MM.1S (cell line): ENCODE measurements at regions not wholly inside any gene's neighbourhood (a gene's known extent, or its start where the extent isn't known, plus 50 kb on each side); places are given as distances from the start of the nearest gene placed in this dataset.
A peak's percentile ranks its signal among the peaks of the same experiment; 100 is the strongest.

ENCODE experiments used
- DNase-seq: peaks from one replicate; pipeline ENCODE4 v3.0.0-alpha.2; 2015
- H2AFZ ChIP-seq: fragments of 300-600 bp; sonication (generic); 2 replicates; pipeline ENCODE4 v1.6.0; 2016; ENCODE audit warnings: antibody characterized with exemption, low read length
- H3F3A ChIP-seq: fragments of 300-600 bp; sonication (generic); 2 replicates; pipeline ENCODE4 v1.6.1; 2016; ENCODE audit warnings: mild to moderate bottlenecking, antibody characterized with exemption, low read length, moderate library complexity, mixed read lengths; ENCODE audit not compliant: insufficient read depth
- H3K27ac ChIP-seq: fragments of 300-600 bp; sonication (generic); 2 replicates; pipeline ENCODE4 v1.5.1; 2016; ENCODE audit warnings: mild to moderate bottlenecking, low read length
- H3K27me3 ChIP-seq: fragments of 300-600 bp; sonication (generic); replicated peaks from 2 replicates; pipeline ENCODE4 v1.6.0; 2016; ENCODE audit warnings: low read length; ENCODE audit not compliant: insufficient read depth
- H3K36me3 ChIP-seq: fragments of 300-600 bp; sonication (generic); replicated peaks from 2 replicates; pipeline ENCODE4 v1.6.1; 2016; ENCODE audit warnings: mild to moderate bottlenecking, low read length, mixed read lengths; ENCODE audit not compliant: insufficient read depth
- H3K4me1 ChIP-seq: fragments of 300-600 bp; sonication (generic); 2 replicates; pipeline ENCODE4 v1.6.1; 2016; ENCODE audit warnings: low read length, mixed read lengths
- H3K4me2 ChIP-seq: fragments of 300-600 bp; sonication (generic); 2 replicates; pipeline ENCODE4 v1.6.0; 2016; ENCODE audit warnings: low read depth, low read length
- H3K4me3 ChIP-seq: fragments of 300-600 bp; sonication (generic); 2 replicates; pipeline ENCODE4 v1.5.1; 2016; ENCODE audit warnings: low read length, mixed read lengths
- H3K79me2 ChIP-seq: fragments of 300-600 bp; sonication (generic); 2 replicates; pipeline ENCODE4 v1.6.1; 2016; ENCODE audit warnings: mixed run types, low read length, mixed read lengths
- H3K9ac ChIP-seq: fragments of 300-600 bp; sonication (generic); 2 replicates; pipeline ENCODE4 v1.6.1; 2016; ENCODE audit warnings: low read length, mixed read lengths
- H3K9me2 ChIP-seq: fragments of 300-600 bp; sonication (generic); replicated peaks from 2 replicates; pipeline ENCODE4 v1.6.1; 2016; ENCODE audit warnings: mild to moderate bottlenecking, low read length, mixed read lengths; ENCODE audit not compliant: insufficient read depth
- H3K9me3 ChIP-seq: fragments of 300-600 bp; sonication (generic); replicated peaks from 2 replicates; pipeline ENCODE4 v1.6.1; 2016; ENCODE audit warnings: mild to moderate bottlenecking, low read length, mixed read lengths; ENCODE audit not compliant: insufficient read depth
- H4K20me1 ChIP-seq: fragments of 300-600 bp; sonication (generic); 2 replicates; pipeline ENCODE4 v1.6.1; 2016; ENCODE audit warnings: mild to moderate bottlenecking, low read length, moderate library complexity, mixed read lengths; ENCODE audit not compliant: insufficient read depth
- EZH2 ChIP-seq: fragments of 300-600 bp; sonication (generic); optimal IDR thresholded peaks from 2 replicates; pipeline ENCODE3; 2017; ENCODE audit warnings: low read depth, mild to moderate bottlenecking, antibody characterized with exemption, low read length, mixed read lengths
- EZH2phosphoT487 ChIP-seq: fragments of 300-600 bp; sonication (generic); IDR thresholded peaks from 2 replicates; pipeline ENCODE4 v1.6.1; 2018; ENCODE audit warnings: antibody characterized with exemption, low read length
- TF ChIP-seq, protein P1 (sequence below): fragments of 300-600 bp; sonication (generic); IDR thresholded peaks from 2 replicates; pipeline ENCODE4 v1.5.1; 2016; ENCODE audit warnings: antibody characterized with exemption, low read length, mixed read lengths

DNA sequence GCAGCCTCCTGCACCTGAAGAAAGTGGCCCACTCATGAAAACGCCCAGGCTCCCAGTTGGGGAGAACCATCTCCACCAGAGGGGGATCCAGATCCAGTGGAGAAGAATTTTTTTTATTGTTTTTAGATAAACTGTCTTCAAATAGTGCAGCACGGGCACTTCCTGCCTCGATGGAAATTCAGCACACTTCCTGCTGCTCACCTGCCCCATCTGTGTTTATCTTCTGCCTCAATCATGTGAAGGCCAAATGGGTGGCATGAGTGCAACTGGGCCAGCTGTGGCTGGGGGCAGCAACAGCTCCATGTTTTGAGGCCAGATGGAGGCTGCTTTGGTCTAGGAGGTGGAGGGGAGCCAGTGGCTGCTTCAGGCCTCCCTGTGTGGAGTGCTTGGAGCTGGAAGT is 75.9 kb upstream of the WSB1 start:
- TF ChIP-seq EZH2phosphoT487 (no peak), EZH2 (no peak)
- TF ChIP-seq, protein P1, sequence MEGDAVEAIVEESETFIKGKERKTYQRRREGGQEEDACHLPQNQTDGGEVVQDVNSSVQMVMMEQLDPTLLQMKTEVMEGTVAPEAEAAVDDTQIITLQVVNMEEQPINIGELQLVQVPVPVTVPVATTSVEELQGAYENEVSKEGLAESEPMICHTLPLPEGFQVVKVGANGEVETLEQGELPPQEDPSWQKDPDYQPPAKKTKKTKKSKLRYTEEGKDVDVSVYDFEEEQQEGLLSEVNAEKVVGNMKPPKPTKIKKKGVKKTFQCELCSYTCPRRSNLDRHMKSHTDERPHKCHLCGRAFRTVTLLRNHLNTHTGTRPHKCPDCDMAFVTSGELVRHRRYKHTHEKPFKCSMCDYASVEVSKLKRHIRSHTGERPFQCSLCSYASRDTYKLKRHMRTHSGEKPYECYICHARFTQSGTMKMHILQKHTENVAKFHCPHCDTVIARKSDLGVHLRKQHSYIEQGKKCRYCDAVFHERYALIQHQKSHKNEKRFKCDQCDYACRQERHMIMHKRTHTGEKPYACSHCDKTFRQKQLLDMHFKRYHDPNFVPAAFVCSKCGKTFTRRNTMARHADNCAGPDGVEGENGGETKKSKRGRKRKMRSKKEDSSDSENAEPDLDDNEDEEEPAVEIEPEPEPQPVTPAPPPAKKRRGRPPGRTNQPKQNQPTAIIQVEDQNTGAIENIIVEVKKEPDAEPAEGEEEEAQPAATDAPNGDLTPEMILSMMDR: no peak
- Histone ChIP-seq H3F3A (peaks cover 24% of the 10 kb centered on the region), H3K4me1 (peaks cover 31% of the 10 kb centered on the region), H3K27ac (peak overlapping the region; percentile 83), H3K9me2 (no peaks in the 10 kb centered on the region), H3K9me3 (no peaks in the 10 kb centered on the region), H3K9ac (peak overlapping the region; percentile 66), H4K20me1 (no peaks in the 10 kb centered on the region), H3K36me3 (no peaks in the 10 kb centered on the region), H3K79me2 (no peaks in the 10 kb centered on the region), H3K4me2 (peak overlapping the region; percentile 53; the same call in 1 of the 2 replicates), H2AFZ (peak overlapping the region; percentile 65), H3K27me3 (no peaks in the 10 kb centered on the region), H3K4me3 (no peak overlapping the region)
- peak; percentile 23 for DNase-seq

DNA sequence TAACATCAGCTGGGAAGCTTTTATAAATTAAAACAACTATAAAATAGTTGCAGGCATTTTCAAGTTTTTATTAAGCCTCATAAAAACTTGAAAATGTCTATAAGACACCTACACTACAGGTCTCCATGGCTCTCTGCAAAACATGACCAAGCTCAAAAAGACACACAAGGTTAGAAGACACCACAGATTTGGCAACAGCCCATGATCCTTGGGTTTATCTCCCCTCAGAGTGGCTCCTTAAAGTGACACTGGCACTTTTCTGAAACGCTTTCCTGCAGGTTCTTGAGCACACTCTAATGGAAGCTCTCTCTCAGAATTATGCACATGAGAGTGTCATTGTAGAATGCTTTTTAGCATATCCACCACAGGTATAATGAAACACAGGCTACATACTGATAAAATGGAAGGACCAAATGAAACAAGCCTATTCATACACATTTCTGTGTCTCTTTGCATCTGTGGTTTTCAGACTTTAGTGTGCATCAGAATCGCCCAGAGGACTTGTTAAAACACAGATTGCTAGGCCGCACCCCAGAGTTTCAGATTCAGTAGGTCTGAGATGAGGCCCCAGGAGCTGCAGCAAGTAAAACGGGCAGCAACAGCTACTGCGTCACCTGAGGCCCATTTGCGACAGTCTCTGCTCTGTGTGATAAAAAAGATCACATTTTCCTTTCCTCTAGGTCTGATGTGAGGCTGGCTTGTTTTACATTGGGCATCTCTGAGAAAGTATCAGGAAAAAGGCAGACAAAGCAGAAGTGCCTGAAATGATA is 75.0 kb upstream of the WSB1 start:
- peak; percentile 88 for DNase-seq
- Histone ChIP-seq H3K4me1 (peaks cover 31% of the 10 kb centered on the region), H3K4me3 (peak overlapping the region; percentile 2; the same call in 1 of the 2 replicates), H3K27ac (peak overlapping the region; percentile 83), H3K4me2 (peak overlapping the region; percentile 53), H3F3A (peaks cover 24% of the 10 kb centered on the region), H3K36me3 (no peaks in the 10 kb centered on the region), H3K9me2 (no peaks in the 10 kb centered on the region), H3K9me3 (no peaks in the 10 kb centered on the region), H4K20me1 (no peaks in the 10 kb centered on the region), H2AFZ (peak overlapping the region; percentile 65), H3K9ac (peak overlapping the region; percentile 66), H3K27me3 (no peaks in the 10 kb centered on the region), H3K79me2 (no peaks in the 10 kb centered on the region)
- no peak for TF ChIP-seq EZH2phosphoT487
- TF ChIP-seq, protein P1: no peak
- TF ChIP-seq EZH2: no peak

DNA sequence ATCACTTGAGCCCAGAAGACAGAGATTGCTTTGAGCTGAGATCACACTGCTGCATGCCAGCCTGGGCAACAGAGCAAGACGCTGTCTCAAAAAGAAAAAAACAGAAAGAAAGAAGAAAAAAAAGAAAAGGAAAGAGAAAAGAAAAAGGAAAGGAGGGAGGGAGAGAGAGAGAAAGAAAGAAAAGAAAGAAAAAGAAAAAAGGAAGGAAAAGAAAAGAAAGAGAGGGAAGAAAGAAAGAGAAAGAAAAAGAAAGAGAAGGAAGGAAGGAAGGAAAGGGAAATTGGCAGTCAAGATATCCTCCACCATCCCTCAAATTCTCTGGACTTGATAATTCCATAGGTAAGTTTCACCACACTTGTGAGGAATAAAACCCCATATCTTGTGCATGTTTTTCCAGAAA is 71.4 kb upstream of the WSB1 start:
- Histone ChIP-seq H3K9ac (no peak overlapping the region), H3K9me3 (no peaks in the 10 kb centered on the region), H3K27me3 (no peaks in the 10 kb centered on the region), H3K27ac (no peak overlapping the region), H4K20me1 (no peaks in the 10 kb centered on the region), H3F3A (peaks cover 24% of the 10 kb centered on the region), H3K9me2 (no peaks in the 10 kb centered on the region), H3K79me2 (no peaks in the 10 kb centered on the region), H3K36me3 (no peaks in the 10 kb centered on the region), H3K4me2 (no peak overlapping the region), H3K4me1 (peaks cover 23% of the 10 kb centered on the region), H3K4me3 (no peak overlapping the region), H2AFZ (no peak overlapping the region)
- no peak for DNase-seq
- TF ChIP-seq, protein P1: no peak
- no peak for TF ChIP-seq EZH2
- no peak for TF ChIP-seq EZH2phosphoT487
